Testis (tissue), 2 donors: ENCODE measurements at regions not wholly inside any gene's neighbourhood (a gene's known extent, or its start where the extent isn't known, plus 50 kb on each side); places are given as distances from the start of the nearest gene placed in this dataset.

ENCODE experiments used
- DNase-seq: peaks from one replicate; pipeline ENCODE4 v3.0.0-alpha.2; 2019
- H3K27ac ChIP-seq, 2 donors: fragments of 200-600 bp; sonication (generic); one replicate each; pipeline ENCODE4 v1.5.1; 2019
- H3K27me3 ChIP-seq: fragments of 200-600 bp; sonication (generic); one replicate; pipeline ENCODE4 v1.5.1; 2019
- H3K36me3 ChIP-seq: fragments of 200-600 bp; sonication (generic); one replicate; pipeline ENCODE4 v1.5.1; 2017; ENCODE audit warnings: low read depth; ENCODE audit errors: missing control alignments
- H3K4me1 ChIP-seq: fragments of 200-600 bp; sonication (generic); one replicate; pipeline ENCODE4 v1.5.1; 2019
- H3K4me3 ChIP-seq, 2 donors: fragments of 200-600 bp; sonication (generic); one replicate each; pipeline ENCODE4 v1.5.1; 2017 to 2019
- H3K9me3 ChIP-seq: fragments of 200-600 bp; sonication (generic); one replicate; pipeline ENCODE4 v1.5.1; 2017
- CTCF ChIP-seq, 3 experiments: fragments of 450-650 bp in 2 of 3; fragments of 200-600 bp in 1 of 3; sonication (generic) in 1 of 3; IDR thresholded peaks; one replicate each; pipeline ENCODE4 v1.5.1; 2016 to 2019; ENCODE audit warnings: antibody characterized with exemption in 3 of 3, mild to moderate bottlenecking in 2 of 3, moderate library complexity in 1 of 3
- POLR2A ChIP-seq: fragments of 450-650 bp; IDR thresholded peaks from one replicate; pipeline ENCODE4 v1.6.1; 2017; ENCODE audit warnings: antibody characterized with exemption, mild to moderate bottlenecking, moderate library complexity
- WGBS, 2 donors: methylation state at CpG; one replicate each; pipeline ENCODE4 v1.1.5; 2018; 5-methylcytosine and 5-hydroxymethylcytosine counted together
- intact Hi-C: fragments of 100-400 bp; cut with DNase I; formaldehyde crosslinking; loops from one replicate; pipeline ENCODE4 v1.15.1; 2023; ENCODE audit warnings: low total_unique reads

- Histone ChIP-seq H3K36me3 (no peaks in the 10 kb centered on the region), H3K27me3 (no peaks in the 10 kb centered on the region), H3K4me3 (no peak overlapping the region), H3K9me3 (no peaks in the 10 kb centered on the region), H3K4me1 (peaks cover 9% of the 10 kb centered on the region), H3K27ac (no peak overlapping the region)
- 94 to 97% methylated on average over 4 of the region's 4 CpGs for WGBS, 2 donors
- no peak for DNase-seq
- TF ChIP-seq CTCF (IDR thresholded peaks at IDR 0.05) (no peak), POLR2A (no peak)
- intact Hi-C loops = no loop called here
Observed at GRCh38 chr3:3603351-3603750, 195.9 kb upstream of the LRRN1 start.

GRCh38 chr3:3600665-3601340, 198.4 kb upstream of the LRRN1 start:
- Histone ChIP-seq H3K9me3 (no peaks in the 10 kb centered on the region), H3K36me3 (no peaks in the 10 kb centered on the region), H3K27me3 (no peaks in the 10 kb centered on the region), H3K27ac (peak overlapping the region; percentile 5 to 10), H3K4me1 (peaks cover 9% of the 10 kb centered on the region), H3K4me3 (no peak overlapping the region)
- WGBS, 2 donors = 59 to 62% methylated on average over 3 of the region's 3 CpGs
- DNase-seq = peak; percentile 68
- no peak for TF ChIP-seq CTCF (IDR thresholded peaks at IDR 0.05)
- no peak for TF ChIP-seq POLR2A
- intact Hi-C loops = no loop called here

GRCh38 chr3:3599016-3599415, 200.2 kb upstream of the LRRN1 start:
- Histone ChIP-seq H3K27ac (no peak overlapping the region), H3K27me3 (no peaks in the 10 kb centered on the region), H3K9me3 (no peaks in the 10 kb centered on the region), H3K4me1 (peaks cover 9% of the 10 kb centered on the region), H3K4me3 (no peak overlapping the region), H3K36me3 (no peaks in the 10 kb centered on the region)
- TF ChIP-seq POLR2A (no peak), CTCF (IDR thresholded peaks at IDR 0.05) (no peak)
- intact Hi-C loops = no loop called here
- 78 to 91% methylated on average over 2 of the region's 2 CpGs for WGBS, 2 donors
- DNase-seq = no peak

GRCh38 chr3:3594986-3595385, 204.2 kb upstream of the LRRN1 start:
- TF ChIP-seq POLR2A (no peak), CTCF (IDR thresholded peaks at IDR 0.05) (no peak)
- WGBS, 2 donors = 90 to 91% methylated on average over 3 of the region's 3 CpGs
- no peaks in the 10 kb centered on the region for H3K9me3 ChIP-seq
- H3K36me3 ChIP-seq = no peaks in the 10 kb centered on the region
- H3K4me3 ChIP-seq = no peak overlapping the region
- no peaks in the 10 kb centered on the region for H3K4me1 ChIP-seq
- H3K27me3 ChIP-seq = no peaks in the 10 kb centered on the region
- intact Hi-C loops = no loop called here
- H3K27ac ChIP-seq = no peak overlapping the region
- DNase-seq = no peak

GRCh38 chr3:3589715-3590130, 209.5 kb upstream of the LRRN1 start:
- 86 to 89% methylated on average over 3 of the region's 3 CpGs for WGBS, 2 donors
- DNase-seq = no peak
- no peak for TF ChIP-seq POLR2A
- TF ChIP-seq CTCF (IDR thresholded peaks at IDR 0.05) = no peak
- intact Hi-C loops = no loop called here
- no peaks in the 10 kb centered on the region for H3K9me3 ChIP-seq
- H3K4me1 ChIP-seq = no peaks in the 10 kb centered on the region
- H3K36me3 ChIP-seq = no peaks in the 10 kb centered on the region
- no peak overlapping the region for H3K27ac ChIP-seq
- no peaks in the 10 kb centered on the region for H3K27me3 ChIP-seq
- H3K4me3 ChIP-seq = no peak overlapping the region
